ENCODE measurements at regions not wholly inside any gene's neighbourhood (a gene's known extent, or its start where the extent isn't known, plus 50 kb on each side); places are given as distances from the start of the nearest gene placed in this dataset.

GRCh38 chr9:81320909-81321482 is 368.4 kb downstream of the TLE1 start:
- H3K36me3 ChIP-seq (ENCODE audit: control insufficient read depth in 2 of 4, insufficient read depth in 4 of 4, low read length in 3 of 4), result no peaks in the 10 kb centered on the region
- no peaks in the 10 kb centered on the region for H3K79me1 ChIP-seq (ENCODE audit: low read depth, low read length)
- H3K4me2 ChIP-seq (ENCODE audit: insufficient read depth in 1 of 2, low read depth in 2 of 2, low read length in 2 of 2), result no peak overlapping the region
- no peak overlapping the region for H4K5ac ChIP-seq (ENCODE audit: insufficient read length, low read depth, low read length)
- H2BK120ac ChIP-seq (replicated peaks; ENCODE audit: low read depth, low read length), result no peak overlapping the region
- WGBS, 2 experiments (ENCODE audit: extremely low coverage in 1 of 2, insufficient coverage in 1 of 2, insufficient read length in 1 of 2, insufficient replicate concordance in 2 of 2, low coverage in 1 of 2, low lambda C conversion rate in 2 of 2, missing lambda C conversion rate in 1 of 2), result 94% methylated on average over 4 of the region's 4 CpGs; no CpG with 5 or more reads in 1 of the 2 experiments
- H3K79me2 ChIP-seq (ENCODE audit: control insufficient read depth in 1 of 2, insufficient read depth in 2 of 2, low read length in 2 of 2), result no peaks in the 10 kb centered on the region
- no peak overlapping the region for H2AFZ ChIP-seq (ENCODE audit: low read length)
- no peak for DNase-seq (ENCODE audit: low read depth in 1 of 2, low spot score in 2 of 2)
- H3K4me1 ChIP-seq (replicated peaks in 1 of 4; ENCODE audit: control insufficient read depth in 3 of 4, insufficient read depth in 4 of 4, low read length in 3 of 4), result no peaks in the 10 kb centered on the region
- H3K14ac ChIP-seq (ENCODE audit: insufficient read length), result no peak overlapping the region
- no peak overlapping the region for H2BK20ac ChIP-seq (ENCODE audit: low read length)
- H3K27me3 ChIP-seq (replicated peaks in 1 of 4; ENCODE audit: control insufficient read depth in 3 of 4, extremely low read depth in 1 of 4, insufficient read depth in 3 of 4, low read length in 3 of 4), result no peaks in the 10 kb centered on the region
- H2AK5ac ChIP-seq (ENCODE audit: low read depth, low read length), result no peak overlapping the region
- H4K8ac ChIP-seq (ENCODE audit: extremely low read depth, insufficient read depth, low read length), result no peak overlapping the region
- no peak overlapping the region for H4K91ac ChIP-seq (replicated peaks; ENCODE audit: insufficient read length, low read length)
- no peaks in the 10 kb centered on the region for H4K20me1 ChIP-seq (replicated peaks in 1 of 2; ENCODE audit: control insufficient read depth in 1 of 2, insufficient read depth in 2 of 2, low read length in 2 of 2)
- H3K18ac ChIP-seq (ENCODE audit: extremely low read depth, low read length), result no peak overlapping the region
- no peak for TF ChIP-seq SP4 (IDR thresholded peaks at IDR 0.05; ENCODE audit: low read length)
- no peak overlapping the region for H2BK12ac ChIP-seq (ENCODE audit: low read depth, low read length)
- no peak overlapping the region for H2BK5ac ChIP-seq (ENCODE audit: low read depth, low read length)
- H3K27ac ChIP-seq (ENCODE audit: low read depth, low read length), result no peak overlapping the region
- no peak for FAIRE-seq
- H2BK15ac ChIP-seq (ENCODE audit: low read length), result no peak overlapping the region
- H3K56ac ChIP-seq (replicated peaks; ENCODE audit: insufficient read length, low read depth, low read length), result no peak overlapping the region
- H3K4ac ChIP-seq (replicated peaks; ENCODE audit: insufficient read length, low read depth, low read length), result no peak overlapping the region
- no peak overlapping the region for H3K9ac ChIP-seq (replicated peaks in 1 of 4; ENCODE audit: extremely low read depth in 1 of 4, low read depth in 3 of 4, low read length in 3 of 4)
- no peak overlapping the region for H3K4me3 ChIP-seq (ENCODE audit: extremely low read depth in 1 of 4, insufficient read depth in 2 of 4, low read depth in 3 of 4, low read length in 4 of 4)
- no peaks in the 10 kb centered on the region; the same call in 1 of the 2 replicates for H3K23me2 ChIP-seq (ENCODE audit: low read depth, low read length)
- H3K23ac ChIP-seq (ENCODE audit: insufficient read length), result no peak overlapping the region
- ChIA-PET CTCF (ENCODE audit: partially characterized antibody) (interaction anchor here (1.1 kb wide), 1 partner anchor 15 kb away, joined by 3 read pairs; no protein-coding TSS in a partner anchor), POLR2A (ENCODE audit: partially characterized antibody) (no interaction called here)
- H3K9me3 ChIP-seq (ENCODE audit: insufficient read depth in 2 of 2, low read depth in 1 of 2, low read length in 1 of 2), result peaks cover 4 to 6% of the 10 kb centered on the region in 2 experiments; a peak in 2 of 4 replicates
